Activated CD4-positive, alpha-beta memory T cell treated with anti-CD3 and anti-CD28 coated beads, Interleukin-2, amount 10 ng/mL, durations not matched to agents 7 days and 5 days (primary cell): ENCODE measurements at regions not wholly inside any gene's neighbourhood (a gene's known extent, or its start where the extent isn't known, plus 50 kb on each side); places are given as distances from the start of the nearest gene placed in this dataset.

Experiments used
- CTCF ChIA-PET: fragments of 350-600 bp; sonication (Branson Sonifier 250); formaldehyde crosslinking; loops from one replicate; lab custom pipeline; 2021; ENCODE audit warnings: antibody characterized with exemption, inconsistent platforms; lab: Charles Lee
- POLR2A ChIA-PET: fragments of 350-600 bp; sonication (Branson Sonifier 250); formaldehyde crosslinking; loops from one replicate; lab custom pipeline; 2021; ENCODE audit warnings: antibody characterized with exemption; lab: Charles Lee
- DNase-seq: peaks from one replicate; pipeline ENCODE4 v3.0.0-alpha.2; 2020
- H3K27ac Mint-ChIP-seq: one replicate; pipeline ENCODE4 v1.8.0; 2021; ENCODE audit warnings: mild to moderate bottlenecking, mixed read lengths
- H3K27me3 Mint-ChIP-seq: one replicate; pipeline ENCODE4 v1.8.0; 2021; ENCODE audit warnings: mixed read lengths
- H3K36me3 Mint-ChIP-seq: one replicate; pipeline ENCODE4 v1.8.0; 2021; ENCODE audit warnings: low read depth, mixed read lengths
- H3K4me1 Mint-ChIP-seq: one replicate; pipeline ENCODE4 v1.8.0; 2021; ENCODE audit warnings: mixed read lengths
- H3K4me3 Mint-ChIP-seq: one replicate; pipeline ENCODE4 v1.8.0; 2021; ENCODE audit warnings: mild to moderate bottlenecking, mixed read lengths
- H3K9me3 Mint-ChIP-seq: one replicate; pipeline ENCODE4 v1.8.0; 2021; ENCODE audit warnings: mixed read lengths

DNA sequence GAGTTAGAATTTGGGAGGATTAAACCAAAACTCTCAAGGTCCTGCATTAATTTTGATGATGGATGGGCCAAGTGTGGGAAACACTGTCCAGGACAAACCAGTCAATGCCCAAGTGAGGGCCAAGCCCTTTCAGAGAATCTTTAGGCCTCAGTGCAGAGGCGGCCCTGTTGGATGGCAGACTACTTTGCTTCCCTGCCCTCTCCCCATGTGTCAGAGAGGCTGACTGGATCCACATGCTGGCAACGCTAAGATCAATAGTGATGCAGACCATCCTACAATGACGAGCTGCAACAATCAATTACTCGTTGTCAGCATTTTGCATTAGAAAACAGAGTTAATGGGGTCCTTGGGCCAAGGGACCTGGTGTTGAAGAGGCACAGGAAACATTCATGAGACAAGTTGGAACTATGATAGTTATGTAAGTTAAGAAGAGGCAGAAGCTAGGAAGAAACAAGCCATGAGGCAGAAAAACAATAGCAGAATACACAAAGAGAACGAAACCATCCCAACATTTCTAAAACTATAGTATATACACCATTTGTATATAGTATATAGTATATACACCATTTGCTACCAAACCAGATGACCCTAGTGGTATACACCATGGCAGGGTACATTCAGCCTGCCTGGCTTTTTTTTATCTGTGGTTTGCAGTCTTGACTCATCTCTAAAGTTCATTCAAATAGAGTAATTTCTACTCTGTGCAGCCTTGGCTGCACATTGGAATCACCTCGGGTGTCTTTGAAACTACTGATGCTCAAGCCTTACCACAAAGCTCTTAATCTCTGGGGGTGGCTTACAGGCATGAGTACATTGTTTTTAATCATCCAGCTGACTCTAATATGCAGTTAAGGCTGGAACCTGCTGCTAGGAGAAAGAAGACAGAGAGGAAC, 147.7 kb upstream of the GYPA start:
- H3K36me3 Mint-ChIP-seq = no peaks in the 10 kb centered on the region
- no peak for DNase-seq
- CTCF ChIA-PET = no interaction called here
- no peak overlapping the region for H3K4me3 Mint-ChIP-seq
- H3K27me3 Mint-ChIP-seq = no peaks in the 10 kb centered on the region
- H3K9me3 Mint-ChIP-seq = no peaks in the 10 kb centered on the region
- H3K4me1 Mint-ChIP-seq = no peaks in the 10 kb centered on the region
- POLR2A ChIA-PET = no interaction called here
- H3K27ac Mint-ChIP-seq = no peak overlapping the region

DNA sequence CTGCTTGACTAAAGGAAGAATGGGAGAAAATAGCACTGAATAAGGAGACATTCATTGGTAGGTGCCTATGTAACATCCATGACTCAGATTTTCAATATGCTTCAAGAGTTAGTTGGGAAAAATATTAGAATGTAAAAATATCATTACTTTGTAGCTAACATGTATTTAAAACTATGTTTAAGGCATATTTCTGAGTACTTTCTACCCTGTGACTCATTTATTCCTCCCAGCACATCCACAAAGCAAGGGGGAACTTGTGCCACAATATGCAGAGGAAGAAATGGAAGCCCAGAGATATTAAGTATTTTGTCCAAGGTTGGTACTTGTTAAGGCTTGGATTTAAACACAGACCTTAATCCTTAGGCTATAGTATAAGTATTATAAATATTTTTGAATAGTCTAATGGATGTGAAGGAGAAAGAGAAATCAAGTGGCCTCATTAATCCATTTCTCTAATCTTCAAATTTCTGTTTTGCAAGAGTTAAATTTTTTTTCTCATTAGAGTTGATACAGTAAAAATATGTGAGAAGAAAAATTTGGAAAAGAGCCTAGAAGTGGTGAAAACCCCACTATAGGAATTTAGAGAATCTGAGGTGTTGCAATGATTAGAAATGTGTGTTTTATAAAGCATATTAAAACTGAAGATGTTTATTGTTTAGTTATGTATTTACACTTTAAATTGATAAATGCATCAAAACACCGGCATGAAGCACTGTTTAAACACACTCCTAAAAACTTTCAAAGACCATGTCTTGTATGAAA, 149.3 kb upstream of the GYPA start:
- Mint-ChIP-seq H3K4me3 (no peak overlapping the region), H3K9me3 (no peaks in the 10 kb centered on the region), H3K27me3 (no peaks in the 10 kb centered on the region), H3K27ac (no peak overlapping the region), H3K36me3 (no peaks in the 10 kb centered on the region), H3K4me1 (no peaks in the 10 kb centered on the region)
- ChIA-PET POLR2A (no interaction called here), CTCF (no interaction called here)
- DNase-seq = no peak

DNA sequence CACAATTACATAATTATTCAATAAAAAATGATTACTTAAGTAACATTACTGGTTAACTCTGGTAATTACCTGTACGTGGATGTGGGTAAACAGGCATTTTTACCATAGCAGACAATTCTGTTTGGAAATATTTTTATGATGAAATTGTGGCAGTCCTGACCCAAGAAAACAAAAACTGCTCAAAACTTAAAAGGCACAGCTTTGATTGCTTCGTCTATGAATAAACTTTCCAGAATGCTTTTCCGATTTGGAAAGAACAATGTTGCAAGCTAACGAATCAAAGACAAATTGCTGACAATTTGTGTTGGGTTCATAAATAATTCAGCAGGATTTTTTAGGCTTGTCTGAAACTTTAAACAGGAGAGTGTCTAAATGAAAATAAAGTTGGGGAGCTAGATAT, 150.6 kb upstream of the GYPA start:
- DNase-seq = no peak
- CTCF ChIA-PET = no interaction called here
- no peaks in the 10 kb centered on the region for H3K27me3 Mint-ChIP-seq
- POLR2A ChIA-PET = interaction anchor here (0.6 kb wide), 1 partner anchor 34 kb away, joined by 3 read pairs; no protein-coding TSS in a partner anchor
- no peaks in the 10 kb centered on the region for H3K36me3 Mint-ChIP-seq
- no peak overlapping the region for H3K27ac Mint-ChIP-seq
- H3K9me3 Mint-ChIP-seq = no peaks in the 10 kb centered on the region
- H3K4me3 Mint-ChIP-seq = no peak overlapping the region
- H3K4me1 Mint-ChIP-seq = no peaks in the 10 kb centered on the region

DNA sequence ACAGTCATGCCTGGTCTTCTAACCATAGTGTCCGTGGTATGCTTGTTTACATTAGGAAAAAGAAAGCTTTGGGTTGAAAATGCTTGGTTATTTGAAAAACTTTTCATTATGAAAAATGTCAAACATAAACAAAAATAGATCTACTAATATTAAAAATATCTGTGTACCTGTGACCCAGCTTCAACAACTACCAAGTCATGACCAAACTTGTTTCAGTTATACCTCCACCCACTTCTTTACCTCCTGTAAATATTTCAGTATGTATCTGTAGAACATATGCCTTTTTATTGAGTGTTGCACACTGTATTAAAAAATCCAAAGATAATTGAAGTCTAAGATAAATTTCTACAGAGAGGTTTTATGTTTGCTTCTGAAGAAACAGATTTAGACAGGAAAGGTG, 153.7 kb upstream of the GYPA start:
- Mint-ChIP-seq H3K4me1 (no peaks in the 10 kb centered on the region), H3K27ac (no peak overlapping the region), H3K9me3 (no peaks in the 10 kb centered on the region), H3K4me3 (no peak overlapping the region), H3K36me3 (no peaks in the 10 kb centered on the region), H3K27me3 (no peaks in the 10 kb centered on the region)
- CTCF ChIA-PET = no interaction called here
- POLR2A ChIA-PET = no interaction called here
- DNase-seq = no peak

DNA sequence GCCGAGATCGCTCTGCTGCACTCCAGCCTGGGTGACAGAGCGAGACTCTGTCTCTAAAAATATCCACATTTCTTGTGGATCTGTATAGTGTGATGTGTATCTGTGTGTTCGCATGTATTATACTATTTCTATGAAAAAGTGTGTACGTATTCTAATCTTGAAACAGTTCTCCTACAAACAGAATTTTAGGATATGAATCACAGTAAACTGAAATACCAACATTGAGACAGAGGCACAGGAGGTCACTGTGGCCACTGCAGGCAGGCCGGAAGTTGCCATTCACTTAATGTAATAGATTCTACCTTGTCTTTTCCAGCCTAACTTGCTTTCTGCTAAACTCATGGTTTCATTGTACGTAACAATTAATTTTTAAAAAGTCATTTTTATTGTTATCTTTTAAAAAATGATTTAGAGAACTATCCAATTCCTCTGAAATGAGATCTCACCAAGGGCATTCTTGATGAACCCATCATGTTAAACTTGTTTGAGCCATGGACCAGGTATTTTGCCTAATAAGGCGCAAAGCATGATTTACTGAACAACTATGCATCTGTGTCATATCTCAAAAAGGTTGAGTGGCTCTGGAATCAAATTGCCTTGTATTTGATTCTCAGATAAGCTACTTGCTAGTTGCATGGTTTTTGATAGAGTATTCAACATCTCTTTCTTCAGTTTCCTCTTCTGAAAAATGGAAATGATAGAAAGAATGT, 154.9 kb upstream of the GYPA start:
- Mint-ChIP-seq H3K4me1 (no peaks in the 10 kb centered on the region), H3K9me3 (no peaks in the 10 kb centered on the region), H3K27me3 (no peaks in the 10 kb centered on the region), H3K36me3 (no peaks in the 10 kb centered on the region), H3K4me3 (no peak overlapping the region), H3K27ac (no peak overlapping the region)
- CTCF ChIA-PET = no interaction called here
- POLR2A ChIA-PET = no interaction called here
- no peak for DNase-seq

DNA sequence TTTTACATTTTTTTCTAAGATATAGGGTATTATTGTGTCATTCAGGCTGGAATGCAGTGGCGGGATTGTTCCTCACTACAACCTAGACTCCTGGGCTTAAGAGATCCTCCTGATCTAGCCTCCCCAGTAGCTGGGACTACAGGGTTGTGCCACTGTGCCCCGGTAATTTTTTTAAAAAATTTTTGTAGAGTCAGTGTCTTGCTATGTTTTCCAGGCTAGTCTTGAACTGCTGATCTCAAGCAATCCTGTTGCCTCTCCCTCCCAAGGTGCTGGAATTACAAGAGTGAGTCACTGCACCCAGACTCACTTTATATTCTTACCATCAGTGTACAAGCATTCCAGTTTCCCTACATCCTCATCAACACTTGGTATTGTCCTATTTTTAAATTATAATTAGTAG, 156.4 kb upstream of the GYPA start:
- ChIA-PET CTCF (no interaction called here), POLR2A (no interaction called here)
- DNase-seq = no peak
- Mint-ChIP-seq H3K4me3 (no peak overlapping the region), H3K4me1 (no peaks in the 10 kb centered on the region), H3K9me3 (no peaks in the 10 kb centered on the region), H3K27me3 (no peaks in the 10 kb centered on the region), H3K36me3 (no peaks in the 10 kb centered on the region), H3K27ac (no peak overlapping the region)

DNA sequence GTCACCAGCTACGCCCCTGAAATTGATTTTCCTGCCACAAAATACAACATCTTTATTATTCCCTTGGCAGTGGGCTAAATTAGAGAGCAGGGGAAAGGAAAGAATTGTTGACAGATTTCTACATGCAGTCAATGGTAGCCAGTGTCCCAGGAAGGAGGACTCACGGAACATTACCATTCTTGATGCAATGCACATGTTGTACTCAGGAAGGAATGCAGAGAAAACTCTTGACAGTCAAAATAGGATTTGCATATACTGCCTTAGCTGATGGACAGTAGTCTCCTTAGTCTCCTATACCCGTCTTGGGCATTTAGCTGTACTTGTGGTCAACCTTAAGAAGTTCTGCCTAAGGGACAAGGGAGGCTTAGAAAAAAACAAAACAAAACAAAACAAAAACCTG, 158.0 kb upstream of the GYPA start:
- no peaks in the 10 kb centered on the region for H3K4me1 Mint-ChIP-seq
- CTCF ChIA-PET = no interaction called here
- DNase-seq = no peak
- POLR2A ChIA-PET = no interaction called here
- H3K27me3 Mint-ChIP-seq = no peaks in the 10 kb centered on the region
- H3K36me3 Mint-ChIP-seq = no peaks in the 10 kb centered on the region
- no peaks in the 10 kb centered on the region for H3K9me3 Mint-ChIP-seq
- H3K4me3 Mint-ChIP-seq = no peak overlapping the region
- no peak overlapping the region for H3K27ac Mint-ChIP-seq

DNA sequence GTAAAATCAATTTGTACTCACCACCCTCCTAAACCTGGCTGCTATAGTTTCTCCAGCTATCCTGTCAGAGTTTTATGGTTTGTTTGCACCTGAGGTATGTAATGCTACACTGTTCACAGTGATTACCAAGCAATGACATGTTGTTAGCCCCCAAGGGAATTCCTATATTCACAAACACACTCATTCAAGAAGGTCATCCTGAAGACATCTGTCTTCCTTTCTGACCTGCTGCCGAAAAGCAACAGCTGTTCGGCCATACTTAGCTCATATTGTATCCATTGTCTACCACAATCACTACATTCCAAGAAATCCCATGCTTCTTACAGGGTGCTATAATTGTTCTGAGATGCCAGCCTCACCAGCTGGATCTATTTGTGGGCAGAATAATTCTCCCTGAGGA, 160.1 kb upstream of the GYPA start:
- DNase-seq = no peak
- POLR2A ChIA-PET = no interaction called here
- Mint-ChIP-seq H3K4me3 (no peak overlapping the region), H3K27ac (no peak overlapping the region), H3K27me3 (no peaks in the 10 kb centered on the region), H3K36me3 (no peaks in the 10 kb centered on the region), H3K4me1 (no peaks in the 10 kb centered on the region), H3K9me3 (no peaks in the 10 kb centered on the region)
- CTCF ChIA-PET = no interaction called here

DNA sequence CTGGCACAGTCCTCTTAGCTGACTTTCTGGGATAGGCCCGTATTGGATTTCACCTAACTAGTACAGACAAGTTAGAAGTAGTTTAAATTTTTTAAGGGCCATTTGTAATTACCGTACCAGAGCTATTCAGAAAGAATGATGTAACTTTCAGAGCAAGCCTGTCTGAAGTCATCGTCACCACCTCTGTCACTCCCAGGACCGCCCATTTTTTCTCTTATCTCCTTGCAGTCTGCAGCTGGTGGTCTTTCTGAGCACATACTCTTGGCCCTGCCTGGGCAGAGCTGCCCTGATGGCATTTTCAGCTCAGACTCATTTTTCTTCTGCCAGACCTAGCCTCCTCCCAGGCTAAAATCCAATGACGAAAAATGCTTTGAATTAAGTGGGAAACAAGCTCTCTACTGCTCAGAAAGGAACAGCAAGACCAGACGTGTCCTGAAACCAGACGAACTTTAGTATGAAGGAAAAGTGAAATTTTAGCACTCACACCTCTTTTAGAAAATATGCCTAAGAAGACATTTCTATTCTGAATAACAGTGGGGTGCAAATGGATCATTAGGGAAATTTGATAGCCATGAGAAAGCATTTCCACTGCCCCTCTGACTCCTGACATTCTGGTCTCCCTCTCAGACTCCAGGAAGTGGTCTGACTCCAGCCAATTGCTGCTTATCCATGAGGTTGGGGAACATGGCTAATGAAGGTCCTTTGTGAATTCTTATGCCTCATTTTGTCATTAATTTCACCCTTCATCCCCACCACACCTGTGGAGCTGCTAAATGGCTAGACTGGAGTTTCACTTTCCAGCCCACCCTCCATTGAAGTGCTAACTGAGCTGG, 162.4 kb upstream of the GYPA start:
- H3K36me3 Mint-ChIP-seq = no peaks in the 10 kb centered on the region
- POLR2A ChIA-PET = no interaction called here
- no peak overlapping the region for H3K4me3 Mint-ChIP-seq

DNA sequence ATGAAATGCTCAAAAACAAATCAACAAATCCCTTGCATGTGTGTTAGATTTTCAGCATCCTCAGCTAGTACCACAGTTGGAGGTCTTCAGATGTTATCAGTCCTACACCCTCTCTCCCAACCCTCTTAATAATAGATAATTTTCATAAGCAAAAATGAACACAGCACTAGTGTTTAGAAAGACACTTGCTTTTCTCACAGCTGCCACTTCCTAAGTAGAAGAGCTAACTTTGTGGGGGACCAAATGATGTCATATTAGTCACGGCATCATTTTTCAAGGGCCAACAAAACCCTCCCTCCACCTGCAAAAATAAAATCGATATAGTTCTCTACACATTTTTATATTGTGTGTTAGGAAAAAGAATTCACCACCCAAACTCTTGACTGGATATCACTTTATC, 163.5 kb upstream of the GYPA start:
- Mint-ChIP-seq H3K4me1 (no peaks in the 10 kb centered on the region), H3K9me3 (no peaks in the 10 kb centered on the region), H3K27ac (no peak overlapping the region), H3K27me3 (no peaks in the 10 kb centered on the region), H3K36me3 (no peaks in the 10 kb centered on the region), H3K4me3 (no peak overlapping the region)
- no peak for DNase-seq
- ChIA-PET POLR2A (no interaction called here), CTCF (no interaction called here)

More for the DNA sequence above, 162.4 kb upstream of the GYPA start:
- CTCF ChIA-PET = no interaction called here
- H3K27ac Mint-ChIP-seq = no peak overlapping the region
- H3K4me1 Mint-ChIP-seq = no peaks in the 10 kb centered on the region
- no peaks in the 10 kb centered on the region for H3K27me3 Mint-ChIP-seq
- H3K9me3 Mint-ChIP-seq = no peaks in the 10 kb centered on the region
- no peak for DNase-seq

DNA sequence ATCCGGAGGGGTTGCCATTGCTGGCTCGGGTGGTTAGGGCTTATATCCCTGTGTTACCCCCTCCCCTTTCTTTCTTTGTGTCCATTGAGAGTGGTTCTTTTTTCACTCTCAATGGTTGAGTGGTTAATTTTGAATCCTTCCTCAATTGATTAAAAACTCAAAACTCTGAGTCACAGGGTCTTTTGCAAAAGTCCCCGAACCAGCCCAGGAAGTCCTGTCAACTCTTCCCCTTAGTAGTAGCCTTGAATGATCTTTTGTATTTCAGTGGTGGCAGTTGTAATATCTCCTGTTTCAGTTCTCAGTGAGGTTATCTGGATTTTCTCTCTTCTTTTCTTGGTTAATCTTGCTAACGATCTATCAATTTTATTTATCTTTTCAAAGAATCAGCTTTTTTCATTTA, 170.0 kb upstream of the GYPA start:
- POLR2A ChIA-PET = no interaction called here
- Mint-ChIP-seq H3K4me3 (no peak overlapping the region), H3K27me3 (no peaks in the 10 kb centered on the region)

DNA sequence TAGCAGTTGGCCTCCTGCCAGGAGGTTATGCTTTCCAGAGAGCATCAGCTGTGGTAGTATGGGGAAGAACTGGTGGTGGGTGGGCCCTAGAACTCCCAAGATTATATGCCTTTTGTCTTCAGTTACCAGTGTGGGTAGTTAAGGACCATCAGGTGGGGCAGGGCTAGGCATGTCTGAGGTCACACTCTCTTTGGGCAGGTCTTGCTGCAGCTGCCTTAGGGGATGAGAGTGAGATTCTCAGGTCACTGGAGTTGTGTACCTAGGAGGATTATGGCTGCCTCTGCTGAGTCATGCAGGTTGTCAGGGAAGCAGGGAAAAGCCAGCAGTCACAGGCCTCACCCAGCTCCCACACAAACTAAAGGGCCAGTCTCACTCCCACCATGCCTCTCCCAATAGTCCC, 172.9 kb upstream of the GYPA start:
- Mint-ChIP-seq H3K36me3 (no peaks in the 10 kb centered on the region), H3K4me3 (no peak overlapping the region), H3K27me3 (no peaks in the 10 kb centered on the region), H3K9me3 (peaks cover 14% of the 10 kb centered on the region), H3K27ac (no peak overlapping the region), H3K4me1 (no peaks in the 10 kb centered on the region)
- ChIA-PET POLR2A (no interaction called here), CTCF (no interaction called here)
- DNase-seq = no peak

More for the DNA sequence above, 170.0 kb upstream of the GYPA start:
- Mint-ChIP-seq H3K9me3 (peaks cover 11% of the 10 kb centered on the region), H3K36me3 (no peaks in the 10 kb centered on the region), H3K4me1 (no peaks in the 10 kb centered on the region), H3K27ac (no peak overlapping the region)
- CTCF ChIA-PET = no interaction called here
- no peak for DNase-seq

DNA sequence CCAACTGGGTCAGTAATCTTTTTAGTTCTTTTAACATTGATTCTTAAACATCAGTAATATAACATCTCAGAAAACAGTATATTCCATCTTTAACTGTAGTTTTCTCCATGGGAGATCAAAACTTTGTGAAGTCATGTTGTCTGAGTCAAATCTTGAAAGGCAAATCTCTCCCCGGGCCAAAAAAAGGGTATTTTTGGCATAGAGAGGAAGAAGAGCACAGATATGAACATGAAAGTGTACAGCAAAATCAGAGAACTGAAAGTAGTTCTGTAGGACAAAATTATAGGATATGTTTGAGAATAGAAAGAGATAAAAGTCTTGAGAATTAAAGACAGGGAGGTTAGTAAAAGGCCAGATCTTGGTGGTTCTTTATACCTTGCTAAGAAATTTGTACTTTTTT, 176.4 kb upstream of the GYPA start:
- H3K27ac Mint-ChIP-seq = no peak overlapping the region
- DNase-seq = no peak
- H3K27me3 Mint-ChIP-seq = no peaks in the 10 kb centered on the region
- CTCF ChIA-PET = no interaction called here
- H3K4me1 Mint-ChIP-seq = no peaks in the 10 kb centered on the region
- peaks cover 14% of the 10 kb centered on the region for H3K9me3 Mint-ChIP-seq
- no peak overlapping the region for H3K4me3 Mint-ChIP-seq
- no peaks in the 10 kb centered on the region for H3K36me3 Mint-ChIP-seq
- POLR2A ChIA-PET = no interaction called here
